Astrocyte of the cerebellum (primary cell): ENCODE measurements at regions not wholly inside any gene's neighbourhood (a gene's known extent, or its start where the extent isn't known, plus 50 kb on each side); places are given as distances from the start of the nearest gene placed in this dataset.

Experiments
- DNase-seq: peaks from one replicate; pipeline ENCODE4 v3.0.0-alpha.2; 2011; ENCODE audit warnings: low read depth
- H3K4me3 ChIP-seq: 2 replicates; pipeline ENCODE4 v1.5.1; 2011; ENCODE audit warnings: mild to moderate bottlenecking, low read depth, low read length, moderate library complexity
- in situ Hi-C: cut with HindIII; loops from 2 replicates; pipeline ENCODE4 v1.10.0; 2017; ENCODE audit warnings: low sequenced_read_pairs
- TF ChIP-seq, protein P1 (sequence below): IDR thresholded peaks from 2 replicates; pipeline ENCODE4 v1.5.1; 2012; ENCODE audit warnings: low read length, low read depth, moderate library complexity, mild to moderate bottlenecking; ENCODE audit errors: missing control alignments

DNA sequence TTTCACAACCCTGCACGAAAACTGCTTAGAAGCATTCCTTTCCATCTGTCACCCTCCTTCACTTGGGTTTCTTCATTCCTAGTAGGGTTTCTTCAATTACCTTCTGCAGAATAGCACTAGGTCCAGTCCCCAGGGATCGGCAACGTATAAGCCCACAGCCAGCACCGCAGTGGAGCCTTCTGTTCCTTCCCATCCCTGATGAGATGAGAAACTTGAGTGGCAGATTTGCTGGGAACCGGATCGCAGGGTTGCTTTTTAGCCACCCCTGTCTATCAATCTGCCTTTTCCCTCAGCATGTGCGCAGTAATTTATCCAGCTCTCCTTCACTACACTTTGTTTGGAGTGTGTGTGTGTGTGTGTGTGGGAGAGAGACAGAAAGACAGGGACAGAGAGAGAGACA is 94.2 kb downstream of the CD8B2 start:
- no peak overlapping the region for H3K4me3 ChIP-seq

DNA sequence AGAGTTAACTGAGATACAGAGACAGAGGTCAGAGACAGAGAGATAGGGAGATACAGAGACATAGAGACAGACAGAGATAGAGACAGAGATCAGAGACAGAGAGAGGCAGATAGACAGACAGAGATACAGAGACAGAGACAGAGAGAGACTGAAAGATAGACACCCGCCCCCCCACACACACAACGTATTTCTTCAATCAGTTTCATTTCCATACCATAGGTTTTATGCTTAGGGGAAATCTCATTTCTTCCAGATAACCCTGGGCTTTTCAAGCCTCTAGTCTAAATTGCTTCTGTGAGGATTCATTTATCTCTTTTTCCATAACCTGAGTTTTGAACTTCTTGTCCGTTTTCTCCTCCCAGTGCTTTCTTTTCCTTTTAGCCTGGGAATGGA is 94.6 kb downstream of the CD8B2 start:
- H3K4me3 ChIP-seq: peak overlapping the region; percentile 30
- TF ChIP-seq, protein P1, sequence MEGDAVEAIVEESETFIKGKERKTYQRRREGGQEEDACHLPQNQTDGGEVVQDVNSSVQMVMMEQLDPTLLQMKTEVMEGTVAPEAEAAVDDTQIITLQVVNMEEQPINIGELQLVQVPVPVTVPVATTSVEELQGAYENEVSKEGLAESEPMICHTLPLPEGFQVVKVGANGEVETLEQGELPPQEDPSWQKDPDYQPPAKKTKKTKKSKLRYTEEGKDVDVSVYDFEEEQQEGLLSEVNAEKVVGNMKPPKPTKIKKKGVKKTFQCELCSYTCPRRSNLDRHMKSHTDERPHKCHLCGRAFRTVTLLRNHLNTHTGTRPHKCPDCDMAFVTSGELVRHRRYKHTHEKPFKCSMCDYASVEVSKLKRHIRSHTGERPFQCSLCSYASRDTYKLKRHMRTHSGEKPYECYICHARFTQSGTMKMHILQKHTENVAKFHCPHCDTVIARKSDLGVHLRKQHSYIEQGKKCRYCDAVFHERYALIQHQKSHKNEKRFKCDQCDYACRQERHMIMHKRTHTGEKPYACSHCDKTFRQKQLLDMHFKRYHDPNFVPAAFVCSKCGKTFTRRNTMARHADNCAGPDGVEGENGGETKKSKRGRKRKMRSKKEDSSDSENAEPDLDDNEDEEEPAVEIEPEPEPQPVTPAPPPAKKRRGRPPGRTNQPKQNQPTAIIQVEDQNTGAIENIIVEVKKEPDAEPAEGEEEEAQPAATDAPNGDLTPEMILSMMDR: no peak
- no peak for DNase-seq
- in situ Hi-C loops: no loop called here

More for the DNA sequence above, 94.2 kb downstream of the CD8B2 start:
- DNase-seq: no peak
- in situ Hi-C loops: no loop called here
- TF ChIP-seq, protein P1: no peak

DNA sequence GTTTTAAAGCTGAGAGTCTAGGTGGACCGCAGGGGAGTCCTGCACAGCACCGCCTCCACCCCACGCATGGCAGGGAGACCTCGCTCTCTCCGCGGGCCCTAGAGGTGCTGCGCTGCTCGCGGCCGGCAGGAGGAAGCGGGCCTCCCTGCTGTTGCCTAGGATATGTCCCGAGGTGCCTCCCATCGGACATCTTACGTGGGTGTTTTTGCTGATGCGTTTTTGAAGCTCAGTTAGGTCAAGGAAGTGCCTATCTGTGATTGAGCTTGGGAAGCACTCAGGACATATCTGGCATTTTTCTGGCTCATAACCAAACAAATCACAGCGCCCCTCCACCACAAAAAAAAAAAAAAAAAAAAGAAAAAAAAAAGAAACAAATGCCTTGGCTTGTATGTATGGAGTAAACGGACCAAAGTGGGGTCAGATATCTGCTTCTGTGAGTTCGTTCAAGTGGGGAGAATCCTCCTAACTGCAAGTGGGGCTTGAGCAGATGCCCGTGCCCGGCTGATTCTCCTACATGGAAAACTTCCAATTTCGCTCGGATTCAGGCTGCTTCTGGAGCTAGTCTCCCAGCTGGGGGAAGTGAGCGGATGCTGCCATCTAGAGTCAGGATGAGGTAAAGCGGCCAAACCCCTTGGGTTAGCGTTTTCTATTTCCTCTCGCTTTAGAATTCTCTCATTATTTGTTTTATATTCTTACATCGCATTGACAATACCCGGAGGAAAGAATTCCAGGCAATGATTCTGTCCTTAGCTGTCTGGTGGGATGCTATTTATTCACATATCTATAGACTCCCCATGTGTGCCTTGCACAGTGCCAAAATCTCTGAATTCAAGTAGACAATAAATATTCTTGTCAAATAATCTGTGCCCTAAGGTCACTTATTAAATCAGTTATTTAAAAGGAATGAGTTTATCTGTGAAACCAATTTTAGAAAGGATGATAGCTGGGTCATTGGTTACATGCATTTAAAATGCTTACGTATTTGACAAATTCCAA is 95.3 kb downstream of the CD8B2 start:
- TF ChIP-seq, protein P1: peak; percentile 93
- peak overlapping the region; percentile 30 for H3K4me3 ChIP-seq
- DNase-seq: peak; percentile 72
- in situ Hi-C loops: no loop called here

DNA sequence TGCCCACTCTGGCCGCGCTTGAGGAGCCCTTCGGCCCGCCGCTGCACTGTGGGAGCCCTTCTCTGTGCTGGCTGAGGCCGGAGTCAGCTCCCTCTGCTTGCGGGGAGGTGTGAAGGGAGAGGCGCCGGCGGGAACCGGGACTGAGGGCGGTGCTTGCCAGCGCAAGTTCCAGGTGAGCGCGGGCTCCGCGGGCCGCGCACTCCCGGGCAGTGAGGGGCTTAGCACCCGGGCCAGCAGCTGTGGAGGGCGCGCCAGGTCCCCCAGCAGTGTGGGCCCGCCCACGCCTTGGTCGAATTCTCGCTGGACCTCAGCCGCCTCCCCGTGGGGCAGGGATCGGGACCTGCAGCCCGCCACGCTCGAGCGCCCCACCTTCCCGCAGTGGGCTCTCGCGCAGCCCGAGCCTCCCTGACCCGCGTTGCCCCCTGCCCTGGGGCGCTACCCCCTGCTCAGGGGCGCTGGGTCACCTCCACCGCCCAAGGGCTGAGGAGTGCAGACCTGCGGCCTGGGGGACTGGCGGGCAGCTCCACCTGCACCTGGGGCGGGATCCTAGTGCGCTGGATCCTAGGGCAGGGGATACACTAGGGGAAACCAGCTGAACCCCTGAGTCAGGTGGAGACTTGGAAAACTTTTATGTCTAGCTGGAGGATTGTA is 97.3 kb downstream of the CD8B2 start:
- H3K4me3 ChIP-seq: no peak overlapping the region
- in situ Hi-C loops: no loop called here
- no peak for DNase-seq
- TF ChIP-seq, protein P1: no peak

DNA sequence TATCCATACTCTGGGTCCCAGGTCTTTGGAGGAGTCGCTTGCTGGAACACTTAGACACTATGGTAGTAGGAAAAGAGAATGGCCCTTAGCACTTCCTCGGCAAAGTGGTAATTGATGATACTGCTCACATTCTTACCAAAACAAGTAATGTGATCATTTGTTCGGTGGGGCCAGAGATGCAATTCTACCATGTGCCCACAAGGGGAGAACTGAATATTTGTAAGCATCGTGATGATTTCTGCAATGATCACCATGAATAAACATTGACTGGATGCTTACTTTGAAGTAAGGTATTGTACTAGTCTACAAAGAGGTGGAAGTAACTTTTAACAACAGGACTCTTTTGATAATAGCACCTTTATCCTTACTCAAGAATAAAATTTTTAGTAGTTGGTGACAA is 109.7 kb downstream of the CD8B2 start:
- H3K4me3 ChIP-seq: no peak overlapping the region
- no peak for DNase-seq
- in situ Hi-C loops: no loop called here
- TF ChIP-seq, protein P1: peak; percentile 18

DNA sequence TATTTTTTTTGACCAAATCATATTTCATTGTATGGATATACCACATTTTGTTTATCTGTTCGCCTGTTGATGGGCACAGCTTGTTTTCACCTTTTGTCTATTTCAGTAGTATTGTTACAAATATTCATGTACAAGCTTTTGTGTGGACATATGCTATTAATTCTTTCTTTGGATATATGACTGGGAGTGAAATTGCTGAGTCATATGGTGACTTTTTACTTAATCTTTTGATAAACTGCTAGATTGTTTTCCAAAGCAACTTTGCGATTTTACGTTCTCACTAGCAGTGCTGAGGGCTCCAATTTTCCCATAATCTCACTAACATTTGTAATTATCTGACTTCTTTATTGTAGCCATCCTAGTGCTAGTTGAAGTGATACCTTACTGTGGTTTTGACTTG is 112.4 kb downstream of the CD8B2 start:
- no peak for DNase-seq
- TF ChIP-seq, protein P1: no peak
- in situ Hi-C loops: no loop called here
- H3K4me3 ChIP-seq: no peak overlapping the region
